H1 (cell line): ENCODE measurements at regions not wholly inside any gene's neighbourhood (a gene's known extent, or its start where the extent isn't known, plus 50 kb on each side); places are given as distances from the start of the nearest gene placed in this dataset.

Source experiments
- CTCF ChIA-PET: fragments of 300-600 bp; sonication (Branson Sonifier 250); formaldehyde crosslinking; loops from one replicate; lab custom pipeline; 2021; ENCODE audit not compliant: partially characterized antibody; lab: Charles Lee
- POLR2A ChIA-PET: fragments of 300-600 bp; sonication (Branson Sonifier 250); formaldehyde crosslinking; loops from one replicate; lab custom pipeline; 2021; ENCODE audit warnings: inconsistent platforms; ENCODE audit not compliant: partially characterized antibody; lab: Charles Lee
- DNase-seq, 2 experiments: peaks; one replicate each; pipeline versions ENCODE4 v3.0.0 to v3.0.0-alpha.2; 2010 to 2022; ENCODE audit warnings: low spot score in 2 of 2, low read depth in 1 of 2, mixed read lengths in 1 of 2
- FAIRE-seq: peaks from 2 replicates; lab custom pipeline; 2011; peaks lifted over from hg19 to GRCh38; lab: Jason Lieb, UNC
- H2AFZ ChIP-seq: 2 replicates; pipeline ENCODE4 v1.8.1; 2012; ENCODE audit warnings: low read length, inconsistent platforms
- H2AK5ac ChIP-seq: 2 replicates; pipeline ENCODE4 v1.6.1; 2013; ENCODE audit warnings: low read depth, low read length
- H2BK120ac ChIP-seq: replicated peaks from 2 replicates; pipeline ENCODE3; 2013; ENCODE audit warnings: low read depth, low read length, inconsistent platforms
- H2BK12ac ChIP-seq: 2 replicates; pipeline ENCODE4 v1.6.1; 2013; ENCODE audit warnings: low read depth, low read length
- H2BK15ac ChIP-seq: 2 replicates; pipeline ENCODE4 v1.6.1; 2013; ENCODE audit warnings: low read length
- H2BK20ac ChIP-seq: 2 replicates; pipeline ENCODE4 v1.6.1; 2013; ENCODE audit warnings: low read length
- H2BK5ac ChIP-seq: 2 replicates; pipeline ENCODE4 v1.6.1; 2013; ENCODE audit warnings: low read depth, low read length
- H3K14ac ChIP-seq: 2 replicates; pipeline ENCODE4 v1.6.1; 2013; ENCODE audit warnings: inconsistent platforms; ENCODE audit not compliant: insufficient read length
- H3K18ac ChIP-seq: 2 replicates; pipeline ENCODE4 v1.6.1; 2013; ENCODE audit warnings: low read length; ENCODE audit errors: extremely low read depth
- H3K23ac ChIP-seq: 2 replicates; pipeline ENCODE4 v1.6.1; 2013; ENCODE audit warnings: inconsistent platforms; ENCODE audit not compliant: insufficient read length
- H3K23me2 ChIP-seq: 2 replicates; pipeline ENCODE4 v1.6.1; 2013; ENCODE audit warnings: low read depth, low read length
- H3K27ac ChIP-seq: 2 replicates; pipeline ENCODE4 v1.6.1; 2011; ENCODE audit warnings: low read depth, low read length, inconsistent platforms
- H3K27me3 ChIP-seq, 4 experiments: replicated peaks in 1 of 4; 1 replicate in 1 of 4; 2 replicates in 3 of 4; pipeline versions ENCODE4 v1.6.1 to v1.8.1; 2011 to 2013; ENCODE audit warnings: low read length in 3 of 4, mild to moderate bottlenecking in 3 of 4, inconsistent platforms in 2 of 4, mixed read lengths in 2 of 4, moderate library complexity in 1 of 4; ENCODE audit not compliant: control insufficient read depth in 3 of 4, insufficient read depth in 3 of 4; ENCODE audit errors: extremely low read depth in 1 of 4
- H3K36me3 ChIP-seq, 4 experiments: 2 replicates each; pipeline versions ENCODE4 v1.6.1 to v1.8.1; 2011 to 2013; ENCODE audit warnings: mild to moderate bottlenecking in 4 of 4, low read length in 3 of 4, moderate library complexity in 2 of 4, control low read depth in 1 of 4, inconsistent platforms in 1 of 4; ENCODE audit not compliant: insufficient read depth in 4 of 4, control insufficient read depth in 2 of 4
- H3K4ac ChIP-seq: replicated peaks from 2 replicates; pipeline ENCODE3; 2013; ENCODE audit warnings: low read length, low read depth, mixed read lengths, inconsistent platforms; ENCODE audit not compliant: insufficient read length
- H3K4me1 ChIP-seq, 4 experiments: replicated peaks in 1 of 4; 1 replicate in 1 of 4; 2 replicates in 3 of 4; pipeline versions ENCODE4 v1.6.1 to v1.8.1; 2011 to 2013; ENCODE audit warnings: low read length in 3 of 4, inconsistent platforms in 2 of 4, mixed read lengths in 1 of 4; ENCODE audit not compliant: insufficient read depth in 4 of 4, control insufficient read depth in 3 of 4
- H3K4me2 ChIP-seq, 2 experiments: 2 replicates each; pipeline versions ENCODE4 v1.6.1 to v1.8.1; 2011 to 2013; ENCODE audit warnings: low read depth in 2 of 2, low read length in 2 of 2, control low read depth in 1 of 2, inconsistent platforms in 1 of 2, mild to moderate bottlenecking in 1 of 2; ENCODE audit not compliant: insufficient read depth in 1 of 2
- H3K4me3 ChIP-seq, 4 experiments: fragments of 200-600, 300-600 bp in 1 of 4; sonication (generic), shearing (Covaris generic), sonication (Bioruptor Twin) in 1 of 4; 2 replicates each; pipeline versions ENCODE4 v1.5.1 to v1.8.1; 2011 to 2016; ENCODE audit warnings: low read length in 4 of 4, low read depth in 3 of 4, control low read depth in 2 of 4, inconsistent platforms in 2 of 4, mild to moderate bottlenecking in 2 of 4, mixed read lengths in 1 of 4, moderate library complexity in 1 of 4; ENCODE audit not compliant: insufficient read depth in 2 of 4; ENCODE audit errors: extremely low read depth in 1 of 4
- H3K56ac ChIP-seq: replicated peaks from 2 replicates; pipeline ENCODE3; 2013; ENCODE audit warnings: low read depth, mild to moderate bottlenecking, mixed read lengths, low read length, inconsistent platforms; ENCODE audit not compliant: insufficient read length
- H3K79me1 ChIP-seq: 2 replicates; pipeline ENCODE4 v1.6.1; 2013; ENCODE audit warnings: low read depth, low read length, control low read depth
- H3K79me2 ChIP-seq, 2 experiments: 2 replicates each; pipeline versions ENCODE4 v1.6.1 to v1.8.1; 2012 to 2013; ENCODE audit warnings: low read length in 2 of 2, mild to moderate bottlenecking in 2 of 2, inconsistent platforms in 1 of 2; ENCODE audit not compliant: insufficient read depth in 2 of 2, control insufficient read depth in 1 of 2
- H3K9ac ChIP-seq, 4 experiments: replicated peaks in 1 of 4; 1 replicate in 1 of 4; 2 replicates in 3 of 4; pipeline versions ENCODE4 v1.6.1 to v1.8.1; 2011 to 2013; ENCODE audit warnings: low read depth in 3 of 4, low read length in 3 of 4, control low read depth in 2 of 4, mild to moderate bottlenecking in 2 of 4, moderate library complexity in 2 of 4, inconsistent platforms in 1 of 4; ENCODE audit errors: extremely low read depth in 1 of 4
- H3K9me3 ChIP-seq, 2 experiments: 2 replicates each; pipeline versions ENCODE4 v1.6.1 to v1.8.1; 2012 to 2013; ENCODE audit warnings: mild to moderate bottlenecking in 2 of 2, moderate library complexity in 2 of 2, control low read depth in 1 of 2, inconsistent platforms in 1 of 2, low read depth in 1 of 2, low read length in 1 of 2, mixed read lengths in 1 of 2; ENCODE audit not compliant: insufficient read depth in 2 of 2
- H4K20me1 ChIP-seq, 2 experiments: replicated peaks in 1 of 2; 2 replicates each; pipeline versions ENCODE3 to v1.8.1; 2011 to 2013; ENCODE audit warnings: inconsistent platforms in 2 of 2, low read length in 2 of 2, mild to moderate bottlenecking in 1 of 2; ENCODE audit not compliant: insufficient read depth in 2 of 2, control insufficient read depth in 1 of 2
- H4K5ac ChIP-seq: 2 replicates; pipeline ENCODE4 v1.6.1; 2013; ENCODE audit warnings: low read length, low read depth, mixed read lengths, inconsistent platforms; ENCODE audit not compliant: insufficient read length
- H4K8ac ChIP-seq: 2 replicates; pipeline ENCODE4 v1.8.0; 2013; ENCODE audit warnings: mild to moderate bottlenecking, moderate library complexity, low read length, inconsistent platforms; ENCODE audit not compliant: insufficient read depth; ENCODE audit errors: extremely low read depth
- H4K91ac ChIP-seq: replicated peaks from 2 replicates; pipeline ENCODE3; 2013; ENCODE audit warnings: low read length, mixed read lengths, inconsistent platforms; ENCODE audit not compliant: insufficient read length
- ASH2L ChIP-seq: fragments of 200-600, 300-600 bp; sonication (generic); IDR thresholded peaks from one replicate; pipeline ENCODE4 v1.7.1; 2017; ENCODE audit warnings: low read length
- GTF2F1 ChIP-seq: IDR thresholded peaks from 2 replicates; pipeline ENCODE4 v1.6.1; 2012; ENCODE audit warnings: low read depth, low read length, improper control_type of control experiment, borderline replicate concordance
- KDM4A ChIP-seq: IDR thresholded peaks from one replicate; pipeline ENCODE4 v1.7.1; 2012; ENCODE audit warnings: low read depth, mild to moderate bottlenecking, moderate library complexity, low read length, inconsistent platforms; ENCODE audit not compliant: severe bottlenecking
- KDM5A ChIP-seq: fragments of 200-600 bp; IDR thresholded peaks from 2 replicates; pipeline ENCODE4 v1.7.1; 2012; ENCODE audit warnings: mild to moderate bottlenecking, low read length, inconsistent platforms, mixed read lengths
- RNF2 ChIP-seq: fragments of 200-900, 300-1000 bp; sonication (generic); IDR thresholded peaks from 2 replicates; pipeline ENCODE4 v1.7.1; 2016; ENCODE audit warnings: borderline replicate concordance, low read depth, mild to moderate bottlenecking, antibody characterized with exemption, low read length; ENCODE audit not compliant: poor library complexity, severe bottlenecking; ENCODE audit errors: missing control alignments
- SAP30 ChIP-seq: fragments of 300-600 bp; sonication (generic); IDR thresholded peaks from 2 replicates; pipeline ENCODE4 v1.7.1; 2012; ENCODE audit warnings: low read length, moderate library complexity, mild to moderate bottlenecking, inconsistent platforms; ENCODE audit not compliant: insufficient read depth, insufficient replicate concordance
- SP1 ChIP-seq: IDR thresholded peaks from 2 replicates; pipeline ENCODE4 v1.6.1; 2011; ENCODE audit warnings: low read depth, low read length
- TAF1 ChIP-seq: IDR thresholded peaks from 2 replicates; pipeline ENCODE4 v1.6.1; 2011; ENCODE audit warnings: mild to moderate bottlenecking, low read depth, low read length
- ZNF274 ChIP-seq: IDR thresholded peaks from 2 replicates; pipeline ENCODE4 v1.7.0; 2012; ENCODE audit warnings: low read length, borderline replicate concordance; ENCODE audit errors: extremely low read depth
- WGBS, 2 experiments: shearing (Covaris generic) in 1 of 2; methylation state at CpG; one replicate each; pipeline versions ENCODE4 v1.1.6 to v1.1.7; 2013 to 2015; ENCODE audit warnings: low lambda C conversion rate in 2 of 2, mixed read lengths in 2 of 2, inconsistent platforms in 1 of 2, low coverage in 1 of 2, missing lambda C conversion rate in 1 of 2; ENCODE audit not compliant: insufficient replicate concordance in 2 of 2, insufficient coverage in 1 of 2, insufficient read length in 1 of 2; ENCODE audit errors: extremely low coverage in 1 of 2, missing lambda C conversion rate in 1 of 2; 5-methylcytosine and 5-hydroxymethylcytosine counted together
- TF ChIP-seq, protein P1 (sequence below): IDR thresholded peaks from 2 replicates; pipeline ENCODE4 v1.6.1; 2012; ENCODE audit warnings: inconsistent platforms
- TF ChIP-seq, protein P2 (sequence below): IDR thresholded peaks from 2 replicates; pipeline ENCODE4 v1.6.1; 2011; ENCODE audit warnings: low read length, improper control_type of control experiment

DNA sequence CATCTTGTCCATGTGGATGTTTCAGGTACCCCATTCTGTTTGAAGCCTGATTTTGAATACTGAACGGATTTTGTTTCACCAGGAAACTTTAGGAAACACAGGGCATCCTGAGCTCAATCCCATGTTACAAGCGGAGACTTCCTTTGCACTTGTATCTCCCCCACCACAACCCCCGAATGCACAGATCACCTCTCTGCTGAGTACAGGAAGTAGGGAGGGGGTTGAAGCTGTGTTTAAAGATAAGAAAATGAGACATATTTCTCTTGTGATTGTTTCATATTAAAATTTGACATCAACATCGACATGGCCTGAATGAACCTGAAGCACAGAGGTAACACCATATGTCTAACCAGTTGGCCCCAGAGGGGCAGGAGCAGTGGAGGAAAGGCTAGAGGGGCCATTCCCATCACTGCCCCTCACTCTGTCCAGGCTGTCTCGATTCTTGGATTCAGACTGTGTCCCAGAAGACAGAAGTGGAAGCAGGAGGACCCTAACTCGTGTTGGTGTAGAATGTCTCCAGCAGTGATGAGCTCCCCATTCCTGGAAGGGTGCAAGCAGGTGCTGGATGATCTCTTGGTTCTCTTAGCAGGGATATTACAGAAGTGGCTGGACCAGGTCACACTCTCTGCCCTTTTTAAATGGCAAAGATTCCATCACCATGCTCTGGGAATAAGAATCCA is 59.6 kb upstream of the IQSEC1 start:
- WGBS, 2 experiments, result 78% methylated on average over 6 of the region's 6 CpGs; no CpG with 5 or more reads in 1 of the 2 experiments
- H2BK20ac ChIP-seq, result no peak overlapping the region
- peaks cover 0 to 5% of the 10 kb centered on the region in 2 experiments for H4K20me1 ChIP-seq
- peaks cover 0 to 6% (median 2%) of the 10 kb centered on the region in 4 experiments; a peak in 3 of 7 replicates for H3K4me1 ChIP-seq
- DNase-seq, result no peak
- no peak overlapping the region for H2AFZ ChIP-seq
- no peak overlapping the region for H3K9ac ChIP-seq
- no peak overlapping the region for H4K8ac ChIP-seq
- H3K4ac ChIP-seq, result no peak overlapping the region
- H3K56ac ChIP-seq, result no peak overlapping the region
- no peaks in the 10 kb centered on the region for H3K79me2 ChIP-seq
- H3K23me2 ChIP-seq, result no peaks in the 10 kb centered on the region
- H3K79me1 ChIP-seq, result no peaks in the 10 kb centered on the region
- no peak overlapping the region for H3K14ac ChIP-seq
- H3K18ac ChIP-seq, result no peak overlapping the region; the same call in 1 of the 2 replicates
- no peaks in the 10 kb centered on the region for H3K36me3 ChIP-seq
- no peaks in the 10 kb centered on the region for H3K9me3 ChIP-seq
- no peak overlapping the region for H2BK120ac ChIP-seq
- no peak overlapping the region for H2BK12ac ChIP-seq
- H3K4me2 ChIP-seq, result no peak overlapping the region
- FAIRE-seq, result no peak
- H4K5ac ChIP-seq, result no peak overlapping the region
- H3K27ac ChIP-seq, result no peak overlapping the region
- no peak overlapping the region for H3K23ac ChIP-seq
- POLR2A ChIA-PET, result interaction anchor here (1.1 to 1.6 kb wide), 2 partner anchors 9 to 30 kb away, joined by 3 to 5 read pairs; no protein-coding TSS in a partner anchor
- H2BK15ac ChIP-seq, result no peak overlapping the region
- no peaks in the 10 kb centered on the region for H3K27me3 ChIP-seq
- H2BK5ac ChIP-seq, result no peak overlapping the region
- H2AK5ac ChIP-seq, result no peak overlapping the region
- no peak overlapping the region for H3K4me3 ChIP-seq
- no peak overlapping the region for H4K91ac ChIP-seq
- CTCF ChIA-PET, result interaction anchor here (0.8 to 2.8 kb wide), 10 partner anchors 8 to 111 kb away, joined by 3 to 15 read pairs (median 5); no protein-coding TSS in a partner anchor
- TF ChIP-seq SP1 (no peak), GTF2F1 (no peak), KDM5A (no peak), TAF1 (no peak), SAP30 (no peak), ZNF274 (no peak), KDM4A (no peak), ASH2L (no peak), RNF2 (no peak)
- TF ChIP-seq, protein P1, sequence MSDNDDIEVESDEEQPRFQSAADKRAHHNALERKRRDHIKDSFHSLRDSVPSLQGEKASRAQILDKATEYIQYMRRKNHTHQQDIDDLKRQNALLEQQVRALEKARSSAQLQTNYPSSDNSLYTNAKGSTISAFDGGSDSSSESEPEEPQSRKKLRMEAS, result no peak
- TF ChIP-seq, protein P2, sequence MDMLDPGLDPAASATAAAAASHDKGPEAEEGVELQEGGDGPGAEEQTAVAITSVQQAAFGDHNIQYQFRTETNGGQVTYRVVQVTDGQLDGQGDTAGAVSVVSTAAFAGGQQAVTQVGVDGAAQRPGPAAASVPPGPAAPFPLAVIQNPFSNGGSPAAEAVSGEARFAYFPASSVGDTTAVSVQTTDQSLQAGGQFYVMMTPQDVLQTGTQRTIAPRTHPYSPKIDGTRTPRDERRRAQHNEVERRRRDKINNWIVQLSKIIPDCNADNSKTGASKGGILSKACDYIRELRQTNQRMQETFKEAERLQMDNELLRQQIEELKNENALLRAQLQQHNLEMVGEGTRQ, result no peak
